Tibial nerve (tissue), 4 donors: ENCODE measurements at regions not wholly inside any gene's neighbourhood (a gene's known extent, or its start where the extent isn't known, plus 50 kb on each side); places are given as distances from the start of the nearest gene placed in this dataset.

ENCODE experiments used
- EP300 ChIP-seq, 2 donors: sonication (generic); formaldehyde crosslinking; IDR thresholded peaks; one replicate each; pipeline ENCODE4 v1.6.1; 2017; ENCODE audit warnings: antibody characterized with exemption in 2 of 2, mild to moderate bottlenecking in 1 of 2
- POLR2A ChIP-seq, 2 donors: fragments of 450-650 bp; IDR thresholded peaks; one replicate each; pipeline ENCODE4 v1.6.1; 2017; ENCODE audit warnings: antibody characterized with exemption in 2 of 2, mild to moderate bottlenecking in 2 of 2, moderate library complexity in 2 of 2
- TF ChIP-seq, protein P1 (sequence below), 5 experiments: fragments of 200-600 bp in 3 of 5; fragments of 450-650 bp in 2 of 5; sonication (generic) in 3 of 5; IDR thresholded peaks; one replicate each; pipeline ENCODE4 v1.5.1; 2016 to 2019; ENCODE audit warnings: antibody characterized with exemption in 5 of 5, mild to moderate bottlenecking in 3 of 5, moderate library complexity in 2 of 5

DNA sequence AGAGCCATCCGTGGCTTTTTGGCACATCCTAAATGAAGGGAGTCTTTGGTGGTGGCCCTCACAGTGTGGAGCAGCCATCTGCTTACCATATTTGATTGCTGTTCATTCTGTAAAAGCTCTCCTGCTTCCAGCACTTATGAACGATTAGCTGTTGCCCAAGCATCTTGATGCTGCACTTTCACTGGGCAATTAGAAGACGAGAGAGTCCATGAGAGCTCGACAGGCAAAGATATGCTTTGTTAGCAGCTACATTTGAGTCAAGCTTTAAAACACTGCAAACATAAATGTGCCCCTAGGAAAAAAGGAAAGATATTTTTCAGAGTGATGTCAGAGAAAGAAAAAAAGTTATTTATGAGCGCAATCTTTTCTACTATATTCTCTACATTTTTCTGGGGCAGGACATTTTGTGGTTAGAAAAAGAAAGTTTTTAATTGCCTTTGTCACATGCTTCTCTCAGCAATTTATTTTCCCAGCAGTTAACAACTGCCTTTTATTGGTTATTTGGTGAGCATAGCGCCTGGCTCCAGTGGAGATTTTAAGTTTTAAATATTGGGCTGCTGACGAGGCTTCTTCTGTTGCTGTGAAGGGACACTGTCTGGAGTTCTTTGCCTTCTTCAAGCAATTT is 468.4 kb downstream of the C3orf38 start:
- TF ChIP-seq POLR2A (IDR thresholded peaks at IDR 0.05): no peak
- TF ChIP-seq, protein P1, sequence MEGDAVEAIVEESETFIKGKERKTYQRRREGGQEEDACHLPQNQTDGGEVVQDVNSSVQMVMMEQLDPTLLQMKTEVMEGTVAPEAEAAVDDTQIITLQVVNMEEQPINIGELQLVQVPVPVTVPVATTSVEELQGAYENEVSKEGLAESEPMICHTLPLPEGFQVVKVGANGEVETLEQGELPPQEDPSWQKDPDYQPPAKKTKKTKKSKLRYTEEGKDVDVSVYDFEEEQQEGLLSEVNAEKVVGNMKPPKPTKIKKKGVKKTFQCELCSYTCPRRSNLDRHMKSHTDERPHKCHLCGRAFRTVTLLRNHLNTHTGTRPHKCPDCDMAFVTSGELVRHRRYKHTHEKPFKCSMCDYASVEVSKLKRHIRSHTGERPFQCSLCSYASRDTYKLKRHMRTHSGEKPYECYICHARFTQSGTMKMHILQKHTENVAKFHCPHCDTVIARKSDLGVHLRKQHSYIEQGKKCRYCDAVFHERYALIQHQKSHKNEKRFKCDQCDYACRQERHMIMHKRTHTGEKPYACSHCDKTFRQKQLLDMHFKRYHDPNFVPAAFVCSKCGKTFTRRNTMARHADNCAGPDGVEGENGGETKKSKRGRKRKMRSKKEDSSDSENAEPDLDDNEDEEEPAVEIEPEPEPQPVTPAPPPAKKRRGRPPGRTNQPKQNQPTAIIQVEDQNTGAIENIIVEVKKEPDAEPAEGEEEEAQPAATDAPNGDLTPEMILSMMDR (IDR thresholded peaks at IDR 0.05): no peak
- TF ChIP-seq EP300 (IDR thresholded peaks at IDR 0.05): no peak
